ENCODE measurements at regions not wholly inside any gene's neighbourhood (a gene's known extent, or its start where the extent isn't known, plus 50 kb on each side); places are given as distances from the start of the nearest gene placed in this dataset.

GRCh38 chr4:152269448-152270191, 266.3 kb downstream of the FBXW7 start:
- no peak for TF ChIP-seq ELF4 (IDR thresholded peaks at IDR 0.05)
- no peak for TF ChIP-seq ZNF384 (IDR thresholded peaks at IDR 0.05)
- no peak for TF ChIP-seq LEF1 (IDR thresholded peaks at IDR 0.05; ENCODE audit: borderline replicate concordance)
- TF ChIP-seq PKNOX1 (IDR thresholded peaks at IDR 0.05): no peak
- no peak for TF ChIP-seq SP1 (IDR thresholded peaks at IDR 0.05)
- no peak for TF ChIP-seq BHLHE40 (IDR thresholded peaks at IDR 0.05; ENCODE audit: borderline replicate concordance)
- TF ChIP-seq CTBP1 (IDR thresholded peaks at IDR 0.05; ENCODE audit: borderline replicate concordance): no peak
- no peak for TF ChIP-seq FOXK2 (IDR thresholded peaks at IDR 0.05)
- no peak for TF ChIP-seq L3MBTL2 (conservative IDR thresholded peaks at IDR 0.05)
- TF ChIP-seq FOXM1 (IDR thresholded peaks at IDR 0.05; ENCODE audit: borderline replicate concordance): no peak
- no peak for TF ChIP-seq SUZ12 (IDR thresholded peaks at IDR 0.05)
- no peak for TF ChIP-seq ARNT (IDR thresholded peaks at IDR 0.05)
- POLR2A ChIA-PET: no interaction called here
- DNase-seq (ENCODE audit: extremely low spot score): no peak
- CTCF ChIA-PET: interaction anchor here (0.5 to 1.4 kb wide), 2 partner anchors 14 to 730 kb away, joined by 3 read pairs; no protein-coding TSS in a partner anchor

- ChIA-PET POLR2A (no interaction called here), CTCF (interaction anchor here (1.4 kb wide), 1 partner anchor 12 kb away, joined by 3 read pairs; no protein-coding TSS in a partner anchor)
- no peak for DNase-seq (ENCODE audit: extremely low spot score)
- TF ChIP-seq FOXM1 (IDR thresholded peaks at IDR 0.05; ENCODE audit: borderline replicate concordance) (no peak), NFRKB (IDR thresholded peaks at IDR 0.05) (no peak), ZNF384 (IDR thresholded peaks at IDR 0.05) (no peak), FOXK2 (IDR thresholded peaks at IDR 0.05) (no peak), BHLHE40 (IDR thresholded peaks at IDR 0.05; ENCODE audit: borderline replicate concordance) (no peak), ARNT (IDR thresholded peaks at IDR 0.05) (no peak), FOXA1 (IDR thresholded peaks at IDR 0.05) (no peak)
Observed at GRCh38 chr4:152267811-152268210, 268.1 kb downstream of the FBXW7 start.

GRCh38 chr4:152266831-152267480, 268.9 kb downstream of the FBXW7 start:
- POLR2A ChIA-PET: no interaction called here
- TF ChIP-seq FOXK2 (IDR thresholded peaks at IDR 0.05) (no peak), NFRKB (IDR thresholded peaks at IDR 0.05) (no peak), SUZ12 (IDR thresholded peaks at IDR 0.05) (no peak), PKNOX1 (IDR thresholded peaks at IDR 0.05) (no peak), ZNF384 (IDR thresholded peaks at IDR 0.05) (no peak), FOXA1 (IDR thresholded peaks at IDR 0.05) (no peak), SP1 (IDR thresholded peaks at IDR 0.05) (no peak), LEF1 (IDR thresholded peaks at IDR 0.05; ENCODE audit: borderline replicate concordance) (no peak), L3MBTL2 (conservative IDR thresholded peaks at IDR 0.05) (no peak), TARDBP (IDR thresholded peaks at IDR 0.05) (no peak), ARNT (IDR thresholded peaks at IDR 0.05) (no peak), BHLHE40 (IDR thresholded peaks at IDR 0.05; ENCODE audit: borderline replicate concordance) (no peak), ELF4 (IDR thresholded peaks at IDR 0.05) (no peak)
- CTCF ChIA-PET: no interaction called here
- no peak for DNase-seq (ENCODE audit: extremely low spot score)

GRCh38 chr4:152265149-152265621, 270.7 kb downstream of the FBXW7 start:
- ChIA-PET CTCF (interaction anchor here (0.5 to 1.2 kb wide), 2 partner anchors 14 to 120 kb away, joined by 3 read pairs; no protein-coding TSS in a partner anchor), POLR2A (interaction anchor here (1.0 kb wide), 1 partner anchor 12 kb away, joined by 3 read pairs; no protein-coding TSS in a partner anchor)
- TF ChIP-seq FOXK2 (IDR thresholded peaks at IDR 0.05) (no peak), PKNOX1 (IDR thresholded peaks at IDR 0.05) (peak; percentile 62), L3MBTL2 (conservative IDR thresholded peaks at IDR 0.05) (0 out of 2 replicates have a peak, but pooled peaks have one; percentile 26), BHLHE40 (IDR thresholded peaks at IDR 0.05; ENCODE audit: borderline replicate concordance) (no peak)
- DNase-seq (ENCODE audit: extremely low spot score): peak; percentile 44

GRCh38 chr4:152264106-152264505, 271.8 kb downstream of the FBXW7 start:
- CTCF ChIA-PET: no interaction called here
- TF ChIP-seq NFRKB (IDR thresholded peaks at IDR 0.05) (no peak), FOXM1 (IDR thresholded peaks at IDR 0.05; ENCODE audit: borderline replicate concordance) (no peak), ZNF384 (IDR thresholded peaks at IDR 0.05) (no peak), ARNT (IDR thresholded peaks at IDR 0.05) (no peak), SP1 (IDR thresholded peaks at IDR 0.05) (no peak), FOXK2 (IDR thresholded peaks at IDR 0.05) (no peak), L3MBTL2 (conservative IDR thresholded peaks at IDR 0.05) (no peak)
- POLR2A ChIA-PET: no interaction called here
- DNase-seq (ENCODE audit: extremely low spot score): no peak

GRCh38 chr4:152259866-152260265, 276.0 kb downstream of the FBXW7 start:
- ChIA-PET CTCF (no interaction called here), POLR2A (no interaction called here)
- TF ChIP-seq ELF4 (IDR thresholded peaks at IDR 0.05): no peak
- no peak for TF ChIP-seq FOXK2 (IDR thresholded peaks at IDR 0.05)
- no peak for TF ChIP-seq FOXA1 (IDR thresholded peaks at IDR 0.05)
- TF ChIP-seq SP1 (IDR thresholded peaks at IDR 0.05): no peak
- TF ChIP-seq ZNF384 (IDR thresholded peaks at IDR 0.05): no peak
- no peak for TF ChIP-seq HDGF (IDR thresholded peaks at IDR 0.05; ENCODE audit: borderline replicate concordance)
- TF ChIP-seq CTBP1 (IDR thresholded peaks at IDR 0.05; ENCODE audit: borderline replicate concordance): no peak
- no peak for TF ChIP-seq ARNT (IDR thresholded peaks at IDR 0.05)
- TF ChIP-seq NFRKB (IDR thresholded peaks at IDR 0.05): no peak
- TF ChIP-seq BHLHE40 (IDR thresholded peaks at IDR 0.05; ENCODE audit: borderline replicate concordance): no peak
- no peak for TF ChIP-seq L3MBTL2 (conservative IDR thresholded peaks at IDR 0.05)
- TF ChIP-seq FOXM1 (IDR thresholded peaks at IDR 0.05; ENCODE audit: borderline replicate concordance): no peak
- no peak for DNase-seq (ENCODE audit: extremely low spot score)
